ENCODE measurements at regions not wholly inside any gene's neighbourhood (a gene's known extent, or its start where the extent isn't known, plus 50 kb on each side); places are given as distances from the start of the nearest gene placed in this dataset.

GRCh38 chr5:154576429-154576806, 98.4 kb upstream of the HAND1 start:
- TF ChIP-seq CTCF (IDR thresholded peaks at IDR 0.05 in 2 of 3, conservative IDR thresholded peaks at IDR 0.05 in 1 of 3; ENCODE audit: borderline replicate concordance in 1 of 3, insufficient read depth in 1 of 3, low read depth in 2 of 3, low read length in 2 of 3) (no peak), POLR2AphosphoS5 (IDR thresholded peaks at IDR 0.05; ENCODE audit: low read depth, low read length) (no peak), EZH2phosphoT487 (IDR thresholded peaks at IDR 0.05; ENCODE audit: borderline replicate concordance) (no peak), REST (IDR thresholded peaks at IDR 0.05; ENCODE audit: low read depth) (no peak), POLR2A (IDR thresholded peaks at IDR 0.05; ENCODE audit: borderline replicate concordance, extremely low read depth, insufficient read depth, insufficient read length) (no peak), EZH2 (IDR thresholded peaks at IDR 0.05) (no peak), CBX3 (IDR thresholded peaks at IDR 0.05; ENCODE audit: low read depth) (no peak), MAX (IDR thresholded peaks at IDR 0.05) (no peak), SIN3A (IDR thresholded peaks at IDR 0.05; ENCODE audit: low read depth) (no peak), SRF (IDR thresholded peaks at IDR 0.05; ENCODE audit: low read depth) (no peak), RAD21 (IDR thresholded peaks at IDR 0.05; ENCODE audit: low read depth) (no peak), CEBPB (IDR thresholded peaks at IDR 0.05; ENCODE audit: low read depth) (no peak), JUND (IDR thresholded peaks at IDR 0.05) (no peak)
